ENCODE measurements at regions not wholly inside any gene's neighbourhood (a gene's known extent, or its start where the extent isn't known, plus 50 kb on each side); places are given as distances from the start of the nearest gene placed in this dataset.

DNA sequence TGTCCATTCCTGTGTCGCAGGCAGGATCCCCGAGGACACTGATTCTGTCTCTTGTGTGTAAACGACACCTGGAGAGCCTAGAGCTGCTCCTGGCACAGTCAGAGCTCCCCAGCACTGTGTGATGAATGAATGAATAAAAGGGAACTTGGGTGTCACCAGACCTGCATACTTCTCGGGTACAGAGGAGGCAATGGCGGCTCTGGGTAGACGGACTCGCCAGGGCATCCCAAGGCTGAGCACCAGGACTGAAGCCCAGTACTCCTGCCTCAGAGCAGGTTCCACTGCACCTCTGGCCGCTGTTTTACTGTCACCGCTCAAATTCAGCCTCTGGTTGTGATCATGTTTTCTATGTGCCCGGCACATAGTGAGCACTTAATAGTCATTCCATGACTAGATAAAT, 255.8 kb downstream of the GLRX3 start:
- Histone ChIP-seq H3K27me3 (no peaks in the 10 kb centered on the region), H3K27ac (no peak overlapping the region), H3K4me3 (ENCODE audit: low read depth in 1 of 2, low read length in 1 of 2) (no peak overlapping the region), H3K4me1 (ENCODE audit: control insufficient read depth in 1 of 2, insufficient read depth in 1 of 2, low read depth in 1 of 2, low read length in 1 of 2) (no peaks in the 10 kb centered on the region), H3K36me3 (no peaks in the 10 kb centered on the region), H3K9me3 (no peaks in the 10 kb centered on the region)
- TF ChIP-seq, protein P1, sequence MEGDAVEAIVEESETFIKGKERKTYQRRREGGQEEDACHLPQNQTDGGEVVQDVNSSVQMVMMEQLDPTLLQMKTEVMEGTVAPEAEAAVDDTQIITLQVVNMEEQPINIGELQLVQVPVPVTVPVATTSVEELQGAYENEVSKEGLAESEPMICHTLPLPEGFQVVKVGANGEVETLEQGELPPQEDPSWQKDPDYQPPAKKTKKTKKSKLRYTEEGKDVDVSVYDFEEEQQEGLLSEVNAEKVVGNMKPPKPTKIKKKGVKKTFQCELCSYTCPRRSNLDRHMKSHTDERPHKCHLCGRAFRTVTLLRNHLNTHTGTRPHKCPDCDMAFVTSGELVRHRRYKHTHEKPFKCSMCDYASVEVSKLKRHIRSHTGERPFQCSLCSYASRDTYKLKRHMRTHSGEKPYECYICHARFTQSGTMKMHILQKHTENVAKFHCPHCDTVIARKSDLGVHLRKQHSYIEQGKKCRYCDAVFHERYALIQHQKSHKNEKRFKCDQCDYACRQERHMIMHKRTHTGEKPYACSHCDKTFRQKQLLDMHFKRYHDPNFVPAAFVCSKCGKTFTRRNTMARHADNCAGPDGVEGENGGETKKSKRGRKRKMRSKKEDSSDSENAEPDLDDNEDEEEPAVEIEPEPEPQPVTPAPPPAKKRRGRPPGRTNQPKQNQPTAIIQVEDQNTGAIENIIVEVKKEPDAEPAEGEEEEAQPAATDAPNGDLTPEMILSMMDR (IDR thresholded peaks at IDR 0.05), result no peak

DNA sequence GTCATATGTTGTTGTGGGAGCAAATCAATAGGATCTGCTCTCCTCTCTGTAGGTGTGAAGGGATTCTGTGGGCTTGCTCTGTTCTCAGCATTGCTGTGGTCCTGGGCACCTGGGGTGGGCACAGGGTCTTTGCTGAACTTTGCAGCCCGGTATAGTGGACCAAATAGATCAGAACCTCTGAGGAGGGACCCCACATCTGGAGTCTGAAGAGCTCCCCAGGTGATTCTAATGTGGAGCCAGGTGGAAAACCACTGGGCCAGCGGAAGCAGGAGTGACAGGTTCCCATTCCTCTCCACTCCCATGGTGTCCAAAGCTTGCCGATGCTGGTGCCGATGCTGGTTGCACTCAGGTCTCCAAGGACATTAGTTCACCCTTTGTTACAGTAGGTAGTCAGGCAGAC, 257.2 kb downstream of the GLRX3 start:
- TF ChIP-seq, protein P1 (IDR thresholded peaks at IDR 0.05), result no peak
- Histone ChIP-seq H3K27ac (no peak overlapping the region), H3K9me3 (no peaks in the 10 kb centered on the region), H3K4me1 (ENCODE audit: control insufficient read depth in 1 of 2, insufficient read depth in 1 of 2, low read depth in 1 of 2, low read length in 1 of 2) (no peaks in the 10 kb centered on the region), H3K4me3 (ENCODE audit: low read depth in 1 of 2, low read length in 1 of 2) (no peak overlapping the region), H3K27me3 (no peaks in the 10 kb centered on the region), H3K36me3 (no peaks in the 10 kb centered on the region)

DNA sequence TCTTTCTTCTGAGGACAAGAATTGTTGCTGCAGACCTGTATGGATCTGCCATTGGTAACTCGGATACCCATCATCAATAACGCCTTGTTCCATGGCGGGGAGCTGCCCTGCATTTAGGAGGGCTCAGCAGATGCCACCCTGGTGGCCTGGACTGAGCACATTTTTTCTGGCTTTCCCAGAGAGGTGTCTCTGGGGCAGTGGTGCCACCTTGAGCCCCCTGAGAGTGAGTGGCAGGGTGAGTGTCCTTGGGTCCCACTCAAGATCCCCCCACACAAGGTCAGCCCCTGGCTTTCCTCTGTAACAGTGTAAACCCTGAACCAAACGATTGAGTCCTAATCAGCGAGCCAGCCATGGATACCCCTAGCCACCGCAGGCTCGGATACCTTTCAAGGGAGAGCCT, 258.6 kb downstream of the GLRX3 start:
- Histone ChIP-seq H3K27me3 (no peaks in the 10 kb centered on the region), H3K36me3 (no peaks in the 10 kb centered on the region), H3K9me3 (no peaks in the 10 kb centered on the region), H3K4me3 (ENCODE audit: low read depth in 1 of 2, low read length in 1 of 2) (no peak overlapping the region), H3K27ac (no peak overlapping the region), H3K4me1 (ENCODE audit: control insufficient read depth in 1 of 2, insufficient read depth in 1 of 2, low read depth in 1 of 2, low read length in 1 of 2) (no peaks in the 10 kb centered on the region)
- TF ChIP-seq, protein P1 (IDR thresholded peaks at IDR 0.05), result no peak

DNA sequence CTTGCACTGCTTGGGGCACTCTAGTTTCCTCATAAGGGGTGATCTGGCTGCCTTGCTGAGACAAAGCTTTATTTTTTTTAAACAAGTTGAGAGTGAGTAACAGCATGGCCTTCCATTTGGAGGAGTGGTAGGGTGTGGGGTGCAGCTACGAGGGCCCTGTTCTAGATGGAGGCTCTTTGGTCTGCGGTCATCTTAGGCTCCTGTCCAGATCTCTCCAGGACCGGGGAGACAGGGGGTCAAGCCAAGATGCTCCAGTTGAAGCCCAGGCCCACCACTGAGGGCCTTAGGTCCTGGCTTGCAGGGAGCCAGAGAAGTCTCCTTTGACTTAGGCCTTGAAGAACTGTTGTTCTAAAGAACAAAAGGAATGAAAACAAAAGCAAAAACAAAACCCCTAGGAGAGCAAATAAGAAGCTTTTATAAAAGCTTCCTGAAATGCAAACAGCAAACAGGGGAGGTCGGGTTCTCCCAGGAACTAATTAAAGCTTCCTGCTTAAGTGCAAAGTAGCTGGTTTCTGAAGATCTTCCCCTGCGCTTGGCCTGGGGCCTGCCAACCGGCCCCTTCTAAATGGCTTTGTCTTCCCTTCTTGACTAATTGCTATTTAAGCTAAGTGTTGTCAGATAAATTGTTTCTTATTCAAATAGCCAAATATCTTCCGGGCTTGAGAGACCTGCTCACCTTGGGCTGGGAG, 259.2 kb downstream of the GLRX3 start:
- TF ChIP-seq, protein P1 (IDR thresholded peaks at IDR 0.05), result no peak
- no peak overlapping the region for H3K27ac ChIP-seq
- no peaks in the 10 kb centered on the region for H3K9me3 ChIP-seq
- H3K4me3 ChIP-seq (ENCODE audit: low read depth in 1 of 2, low read length in 1 of 2), result no peak overlapping the region
- H3K27me3 ChIP-seq, result no peaks in the 10 kb centered on the region
- no peaks in the 10 kb centered on the region for H3K36me3 ChIP-seq
- H3K4me1 ChIP-seq (ENCODE audit: control insufficient read depth in 1 of 2, insufficient read depth in 1 of 2, low read depth in 1 of 2, low read length in 1 of 2), result no peaks in the 10 kb centered on the region

DNA sequence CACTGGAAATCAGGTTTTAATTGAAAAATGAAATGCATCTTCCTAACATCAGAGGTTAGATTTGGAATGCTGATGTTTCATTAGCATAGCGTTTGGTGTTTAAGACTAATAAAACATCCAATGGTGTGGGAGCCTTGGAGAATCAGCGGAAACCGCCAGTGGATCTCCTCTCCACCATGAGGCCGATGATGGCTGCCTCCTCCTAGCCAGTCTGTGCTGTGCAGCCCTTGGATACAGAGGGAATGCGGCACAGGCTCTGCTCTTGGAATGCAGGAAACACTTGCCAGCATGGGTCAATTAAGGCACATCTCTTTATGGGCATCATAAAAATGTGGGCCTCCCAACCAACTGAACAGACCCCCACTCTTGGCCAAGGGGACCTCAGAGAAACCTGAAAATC, 259.9 kb downstream of the GLRX3 start:
- H3K27ac ChIP-seq, result no peak overlapping the region
- H3K27me3 ChIP-seq, result no peaks in the 10 kb centered on the region
- no peak overlapping the region for H3K4me3 ChIP-seq (ENCODE audit: low read depth in 1 of 2, low read length in 1 of 2)
- no peaks in the 10 kb centered on the region for H3K9me3 ChIP-seq
- H3K4me1 ChIP-seq (ENCODE audit: control insufficient read depth in 1 of 2, insufficient read depth in 1 of 2, low read depth in 1 of 2, low read length in 1 of 2), result no peaks in the 10 kb centered on the region
- H3K36me3 ChIP-seq, result no peaks in the 10 kb centered on the region
- TF ChIP-seq, protein P1 (IDR thresholded peaks at IDR 0.05), result no peak
